Pancreas (tissue), 10 donors: ENCODE measurements at regions not wholly inside any gene's neighbourhood (a gene's known extent, or its start where the extent isn't known, plus 50 kb on each side); places are given as distances from the start of the nearest gene placed in this dataset.
A peak's percentile ranks its signal among the peaks of the same experiment; 100 is the strongest.

Experiments
- ATAC-seq, 4 donors: fragments of 200-7000 bp; cut with Tn5 transposase; one replicate each; pipeline versions ENCODE4 v1.8.0 to v1.9.1; 2020; ENCODE audit warnings: mild to moderate bottlenecking in 4 of 4, moderate library complexity in 4 of 4
- DNase-seq, 6 donors: peaks; one replicate each; pipeline ENCODE4 v3.0.0-alpha.2; 2020
- FAIRE-seq: peaks from 2 replicates; lab custom pipeline; 2012; peaks lifted over from hg19 to GRCh38; lab: Jason Lieb, UNC
- H3K27ac ChIP-seq, 4 donors: fragments of 200-600 bp; sonication (generic); 1 replicate in 3 of 4; 2 replicates in 1 of 4; pipeline versions ENCODE4 v1.5.0 to v1.8.0; 2020
- H3K27me3 ChIP-seq, 4 donors: fragments of 200-600 bp; one replicate each; pipeline ENCODE4 v1.8.0; 2021
- H3K36me3 ChIP-seq, 3 donors: fragments of 200-600 bp; sonication (generic) in 1 of 3; one replicate each; pipeline versions ENCODE4 v1.5.0 to v1.8.0; 2020 to 2021
- H3K4me1 ChIP-seq, 3 donors: fragments of 200-600 bp; one replicate each; pipeline ENCODE4 v1.8.0; 2021
- H3K4me3 ChIP-seq, 4 donors: fragments of 200-600 bp; sonication (generic) in 2 of 4; one replicate each; pipeline versions ENCODE4 v1.5.0 to v1.8.0; 2020 to 2021
- H3K9me3 ChIP-seq, 4 donors: fragments of 200-600 bp; one replicate each; pipeline ENCODE4 v1.8.0; 2021
- WGBS, 2 donors: extraction: QIAGEN DNeasy Blood & Tissue Kit; methylation state at CpG; one replicate each; pipeline ENCODE4 v1.1.7; 2013; 5-methylcytosine and 5-hydroxymethylcytosine counted together
- intact Hi-C, 3 donors: fragments of 100-400 bp; cut with DNase I; formaldehyde crosslinking; loops; one replicate each; pipeline versions ENCODE4 v1.11.1 to v1.14.2; 2022
- TF ChIP-seq, protein P1 (sequence below), 4 donors: fragments of 200-600 bp; sonication (generic) in 3 of 4; IDR thresholded peaks; one replicate each; pipeline versions ENCODE4 v1.5.0 to v1.8.0; 2021; ENCODE audit warnings: antibody characterized with exemption in 4 of 4
- donor health status: healthy with polysubstance abuse.
- donor health status: DM: no; HTN: no; CAD: no; lungs with moderate emphysema.
- donor health status: DM: no; HTN: no; CAD: no.
- donor health status: control.
- donor health status: control.
- donor health status: Bipolar disorder and iron deficiency.
- donor health status: DM: yes; HTN: yes; CAD: no.
- donor health status: DM: no; HTN: no; CAD: no.
- donor health status: DM: no; HTN: no; CAD: no.
- donor health status: DM: yes; HTN: yes; CAD: no.

DNA sequence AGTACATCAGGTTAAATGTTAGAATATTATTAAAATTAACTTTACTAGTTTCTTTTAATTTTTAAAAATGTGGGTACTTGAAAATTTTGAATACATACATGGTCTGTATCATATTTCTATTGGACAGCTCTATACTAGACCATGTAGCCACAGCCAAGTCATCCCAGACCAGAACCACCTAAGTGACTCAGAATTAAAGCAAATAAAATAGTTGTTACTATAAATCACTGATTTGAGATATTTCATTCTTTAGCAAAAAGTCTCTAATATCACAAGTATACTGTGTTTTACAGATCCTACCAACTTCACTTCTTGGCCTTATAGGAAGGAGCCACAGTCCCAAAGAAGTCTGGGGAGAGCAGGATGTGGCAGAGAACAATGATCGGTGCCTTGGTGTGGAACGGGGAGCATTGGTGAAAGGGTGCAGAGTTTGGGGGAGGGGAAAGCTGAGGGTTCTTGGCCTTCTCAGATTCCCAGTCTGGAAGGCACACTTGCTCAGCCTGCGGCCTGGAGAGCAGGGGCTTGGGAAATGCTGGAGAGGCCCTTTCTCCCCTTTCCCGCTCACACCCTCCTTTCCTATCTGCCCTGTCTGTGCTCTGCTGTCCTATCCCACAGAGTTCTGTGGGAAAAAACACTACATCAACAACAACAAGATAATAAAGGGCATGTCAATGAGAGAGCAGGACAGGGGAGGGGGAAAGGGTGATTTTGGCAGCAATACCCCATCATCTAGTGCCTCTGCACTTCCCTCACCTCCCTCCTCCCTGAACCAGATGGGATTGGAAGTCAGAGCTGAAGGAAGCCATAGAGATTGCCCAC lies 122.1 kb downstream of the NGF start:
- TF ChIP-seq, protein P1, sequence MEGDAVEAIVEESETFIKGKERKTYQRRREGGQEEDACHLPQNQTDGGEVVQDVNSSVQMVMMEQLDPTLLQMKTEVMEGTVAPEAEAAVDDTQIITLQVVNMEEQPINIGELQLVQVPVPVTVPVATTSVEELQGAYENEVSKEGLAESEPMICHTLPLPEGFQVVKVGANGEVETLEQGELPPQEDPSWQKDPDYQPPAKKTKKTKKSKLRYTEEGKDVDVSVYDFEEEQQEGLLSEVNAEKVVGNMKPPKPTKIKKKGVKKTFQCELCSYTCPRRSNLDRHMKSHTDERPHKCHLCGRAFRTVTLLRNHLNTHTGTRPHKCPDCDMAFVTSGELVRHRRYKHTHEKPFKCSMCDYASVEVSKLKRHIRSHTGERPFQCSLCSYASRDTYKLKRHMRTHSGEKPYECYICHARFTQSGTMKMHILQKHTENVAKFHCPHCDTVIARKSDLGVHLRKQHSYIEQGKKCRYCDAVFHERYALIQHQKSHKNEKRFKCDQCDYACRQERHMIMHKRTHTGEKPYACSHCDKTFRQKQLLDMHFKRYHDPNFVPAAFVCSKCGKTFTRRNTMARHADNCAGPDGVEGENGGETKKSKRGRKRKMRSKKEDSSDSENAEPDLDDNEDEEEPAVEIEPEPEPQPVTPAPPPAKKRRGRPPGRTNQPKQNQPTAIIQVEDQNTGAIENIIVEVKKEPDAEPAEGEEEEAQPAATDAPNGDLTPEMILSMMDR (IDR thresholded peaks at IDR 0.05): no peak
- DNase-seq: no peak
- Histone ChIP-seq H3K4me3 (no peak overlapping the region), H3K9me3 (no peaks in the 10 kb centered on the region), H3K4me1 (peaks cover 0 to 8% (median 4%) of the 10 kb centered on the region in 3 donors), H3K36me3 (no peaks in the 10 kb centered on the region), H3K27me3 (no peaks in the 10 kb centered on the region), H3K27ac (no peak overlapping the region)
- 94 to 96% methylated on average over 3 to 4 of the region's 4 CpGs for WGBS, 2 donors
- FAIRE-seq: no peak
- ATAC-seq: no peak
- intact Hi-C loops: no loop called here

DNA sequence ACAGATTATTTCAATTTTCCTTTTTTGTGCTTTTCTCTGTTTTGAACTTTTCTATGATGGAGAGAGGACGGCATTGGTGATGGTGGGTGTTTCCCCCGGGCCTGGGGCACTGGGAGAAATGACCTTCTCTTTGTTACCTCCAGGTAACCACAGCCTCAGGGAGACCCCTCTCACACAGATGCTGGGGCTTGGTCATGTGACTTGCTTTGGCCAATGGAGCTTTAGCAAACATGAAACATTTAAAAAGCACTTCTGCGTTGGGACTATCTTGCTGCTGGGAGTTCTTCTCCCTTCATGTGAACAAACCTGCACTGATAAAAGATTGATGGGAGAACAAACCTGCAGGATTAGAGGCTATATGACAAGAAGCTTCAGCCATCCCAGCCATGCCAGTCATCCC lies 122.9 kb downstream of the NGF start:
- H3K27ac ChIP-seq: no peak overlapping the region
- DNase-seq: no peak
- H3K4me3 ChIP-seq: no peak overlapping the region
- FAIRE-seq: no peak
- no peaks in the 10 kb centered on the region for H3K36me3 ChIP-seq
- TF ChIP-seq, protein P1 (IDR thresholded peaks at IDR 0.05): no peak
- no peaks in the 10 kb centered on the region for H3K27me3 ChIP-seq
- intact Hi-C loops: no loop called here
- 85 to 86% methylated on average over 3 of the region's 3 CpGs for whole genome bisulfite sequencing, 2 donors
- H3K4me1 ChIP-seq: peaks cover 0 to 10% (median 4%) of the 10 kb centered on the region in 3 donors
- no peaks in the 10 kb centered on the region for H3K9me3 ChIP-seq
- ATAC-seq: no peak

DNA sequence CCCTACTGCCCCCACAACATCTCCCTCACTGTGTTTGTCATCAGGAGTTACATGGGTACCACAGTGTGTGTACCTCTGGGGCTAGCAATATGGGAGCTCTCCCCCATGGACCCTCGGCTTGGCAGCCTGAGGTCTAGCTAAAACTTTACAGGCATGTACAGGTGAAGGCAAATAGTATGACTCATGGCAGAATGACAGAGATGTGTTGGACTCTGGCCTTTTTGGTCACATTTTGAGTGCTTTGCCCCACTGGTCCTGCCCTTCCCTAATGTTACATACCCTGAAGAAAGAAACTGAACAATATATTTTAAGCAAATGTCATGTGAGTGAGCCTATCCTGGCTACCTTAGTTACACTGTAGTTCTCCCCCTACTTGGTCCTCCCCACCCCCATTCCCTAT lies 124.0 kb downstream of the NGF start:
- no peak for FAIRE-seq
- TF ChIP-seq, protein P1 (IDR thresholded peaks at IDR 0.05): no peak
- Histone ChIP-seq H3K9me3 (no peaks in the 10 kb centered on the region), H3K36me3 (no peaks in the 10 kb centered on the region), H3K4me3 (no peak overlapping the region), H3K4me1 (peaks cover 0 to 10% (median 4%) of the 10 kb centered on the region in 3 donors), H3K27me3 (no peaks in the 10 kb centered on the region), H3K27ac (no peak overlapping the region)
- 75 to 95% methylated on average over 1 of the region's 1 CpG for WGBS, 2 donors
- intact Hi-C loops: no loop called here
- peak in 3 of 4 donors; percentile 31 to 55 (median 39) for ATAC-seq
- peak in 1 of 6 donors; percentile 34 for DNase-seq

DNA sequence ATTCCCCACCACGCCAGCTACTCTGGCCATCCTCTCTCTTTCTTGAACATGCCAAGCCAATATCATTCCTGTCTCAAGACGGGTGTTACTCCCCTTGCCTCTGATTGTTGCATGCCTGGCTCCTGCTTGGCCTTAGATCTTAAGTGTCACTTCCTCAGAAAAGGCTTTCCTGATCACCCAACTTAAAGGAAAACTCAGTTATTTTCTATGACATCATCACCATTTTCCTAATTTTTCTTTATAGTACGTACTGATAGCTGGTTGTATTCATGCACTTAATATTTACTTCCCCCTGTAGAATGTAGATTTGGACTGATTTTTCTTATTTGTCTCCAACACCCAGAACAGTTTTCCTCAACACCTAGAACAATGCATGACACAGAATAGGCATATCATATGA lies 123.8 kb upstream of the TSPAN2 start:
- FAIRE-seq: no peak
- intact Hi-C loops: no loop called here

More for the DNA sequence above, 123.8 kb upstream of the TSPAN2 start:
- no peak overlapping the region for H3K4me3 ChIP-seq
- no peak overlapping the region for H3K27ac ChIP-seq
- H3K9me3 ChIP-seq: no peaks in the 10 kb centered on the region
- DNase-seq: no peak
- ATAC-seq: no peak
- no peaks in the 10 kb centered on the region for H3K27me3 ChIP-seq
- H3K36me3 ChIP-seq: no peaks in the 10 kb centered on the region
- 89 to 91% methylated on average over 3 of the region's 3 CpGs for WGBS, 2 donors
- TF ChIP-seq, protein P1 (IDR thresholded peaks at IDR 0.05): no peak
- peaks cover 0 to 10% (median 4%) of the 10 kb centered on the region in 3 donors for H3K4me1 ChIP-seq
